G401 (cell line): ENCODE measurements at regions not wholly inside any gene's neighbourhood (a gene's known extent, or its start where the extent isn't known, plus 50 kb on each side); places are given as distances from the start of the nearest gene placed in this dataset.

Experiments used
- DNase-seq: peaks from one replicate; pipeline ENCODE4 v3.0.0-alpha.2; 2015; ENCODE audit warnings: low spot score
- in situ Hi-C: cut with HindIII; loops from 2 replicates; pipeline ENCODE4 v1.10.0; 2016; ENCODE audit warnings: low sequenced_read_pairs, mixed read lengths

DNA sequence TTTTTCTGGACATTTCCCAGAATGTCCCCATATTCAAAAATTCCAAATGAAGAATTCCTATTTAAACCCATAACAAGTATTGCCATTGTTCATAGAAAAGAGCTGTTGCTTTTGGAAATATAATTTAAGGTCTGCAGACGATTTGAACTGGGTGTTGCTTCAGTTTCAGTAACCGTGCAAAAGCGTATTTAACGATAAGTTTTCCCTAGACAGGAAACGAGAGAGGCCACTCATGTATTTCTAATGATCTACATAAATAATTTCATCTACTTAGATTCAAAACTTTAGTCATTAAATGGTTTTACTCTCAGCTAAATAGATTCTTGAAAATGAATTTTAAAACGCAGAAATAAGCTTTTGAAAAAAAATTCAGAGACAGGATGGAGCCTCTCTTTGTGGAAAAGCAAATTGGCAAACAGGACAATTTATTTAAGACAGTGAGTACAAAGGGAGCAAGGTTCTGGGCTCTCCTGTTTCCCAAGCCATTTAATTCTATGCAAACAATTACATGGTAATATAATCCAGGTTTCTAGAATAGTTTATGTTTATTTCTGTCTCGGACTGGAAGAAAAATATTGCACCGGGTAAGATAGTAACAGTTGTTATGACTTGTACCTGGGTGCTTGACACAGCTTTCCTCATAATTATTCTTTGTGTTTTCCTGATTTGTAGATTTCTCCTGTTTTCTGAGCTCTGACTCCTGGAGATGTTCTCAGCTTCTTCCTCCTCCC, 263.0 kb downstream of the BAMBI start:
- DNase-seq: no peak
- in situ Hi-C loops: no loop called here

- in situ Hi-C loops: no loop called here
- no peak for DNase-seq
These were observed 264.7 kb downstream of the BAMBI start for GRCh38 chr10:28942012-28942411.

GRCh38 chr10:28945959-28946358, 268.6 kb downstream of the BAMBI start:
- in situ Hi-C loops: no loop called here
- DNase-seq: no peak

DNA sequence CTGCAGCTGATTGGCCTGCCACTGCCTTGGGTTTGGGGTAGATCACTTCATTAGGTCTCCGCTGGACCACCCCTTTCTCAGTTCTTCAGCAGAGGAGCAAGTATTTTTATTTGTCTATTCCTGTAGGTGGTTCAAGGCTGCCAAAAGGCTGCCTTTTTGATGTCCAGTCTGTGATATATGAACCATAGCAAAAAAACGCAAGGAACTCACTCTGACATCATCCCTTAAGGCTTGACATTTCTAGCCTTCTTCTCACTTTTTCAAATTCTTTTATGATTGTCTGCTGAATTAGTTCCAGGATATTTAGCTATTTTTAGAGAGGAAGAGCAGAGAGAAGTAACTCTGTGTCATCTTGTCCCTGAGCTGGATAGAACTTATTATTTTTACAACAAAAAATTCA, 269.2 kb downstream of the BAMBI start:
- in situ Hi-C loops: no loop called here
- DNase-seq: no peak

DNA sequence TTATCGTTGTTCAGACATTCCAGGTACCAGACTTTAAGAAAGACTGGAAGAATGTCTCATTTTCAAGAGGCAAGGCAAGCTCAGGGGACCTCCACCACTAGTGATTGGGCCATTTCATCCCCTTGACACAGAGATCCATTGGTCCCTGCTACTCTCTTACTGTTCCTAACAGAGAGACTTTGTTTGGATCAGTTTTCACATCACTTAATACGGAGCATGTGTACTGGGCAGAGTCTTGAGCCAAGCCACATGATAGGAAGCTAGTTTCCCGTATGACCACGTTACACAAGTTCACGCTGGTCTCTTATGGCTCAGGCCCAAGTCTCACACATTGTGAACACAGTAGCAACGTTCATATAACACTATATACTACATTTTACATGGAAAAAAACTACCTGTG, 269.9 kb downstream of the BAMBI start:
- in situ Hi-C loops: no loop called here
- no peak for DNase-seq

GRCh38 chr10:28948046-28948445, 270.7 kb downstream of the BAMBI start:
- in situ Hi-C loops: no loop called here
- no peak for DNase-seq

DNA sequence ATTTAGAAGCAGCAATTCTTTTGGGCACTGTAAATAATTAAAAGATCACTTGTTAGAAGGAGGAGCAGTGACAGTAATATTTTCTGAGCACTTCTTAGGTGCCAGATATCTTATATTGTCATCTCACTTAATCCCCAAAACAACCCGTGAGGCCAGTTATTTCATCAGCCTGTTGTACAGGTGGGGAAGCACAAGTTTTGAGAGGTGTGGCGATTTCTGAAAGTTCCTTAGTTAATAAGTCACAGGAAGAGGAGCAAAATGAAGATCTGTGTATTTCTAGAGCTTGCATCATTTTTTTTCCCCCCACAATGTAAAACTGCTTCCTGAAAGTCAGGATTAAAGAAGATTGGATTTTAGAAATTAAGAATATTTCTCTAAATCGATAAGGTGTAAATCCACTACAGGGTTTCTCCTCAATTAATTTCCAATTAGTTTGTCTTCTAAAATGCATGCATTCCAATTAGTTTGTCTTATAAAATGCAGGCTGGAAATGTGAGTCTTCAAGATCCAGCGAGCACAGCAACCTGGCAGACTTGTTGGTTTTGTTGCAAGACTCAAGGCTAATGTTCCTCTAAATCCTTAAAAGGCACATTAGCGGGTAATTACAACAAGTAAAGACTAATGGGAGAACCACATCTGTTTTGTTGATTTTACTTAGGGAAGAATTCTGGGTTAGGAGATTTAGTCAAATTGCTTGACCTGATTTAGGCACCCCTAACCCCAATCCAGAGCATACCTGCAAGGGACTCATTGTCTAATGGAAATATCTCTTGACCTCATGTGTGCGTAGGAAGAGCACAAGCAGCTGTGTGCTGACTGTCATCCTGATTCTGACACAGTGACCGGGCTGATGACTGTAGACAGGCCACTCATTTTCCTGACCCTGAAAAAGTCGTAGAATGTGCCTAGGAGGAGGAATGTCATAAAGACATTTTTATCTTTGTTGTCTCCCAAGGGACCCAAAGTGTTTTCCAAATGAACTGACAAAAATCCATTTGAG, 272.0 kb downstream of the BAMBI start:
- in situ Hi-C loops: no loop called here
- DNase-seq: no peak

DNA sequence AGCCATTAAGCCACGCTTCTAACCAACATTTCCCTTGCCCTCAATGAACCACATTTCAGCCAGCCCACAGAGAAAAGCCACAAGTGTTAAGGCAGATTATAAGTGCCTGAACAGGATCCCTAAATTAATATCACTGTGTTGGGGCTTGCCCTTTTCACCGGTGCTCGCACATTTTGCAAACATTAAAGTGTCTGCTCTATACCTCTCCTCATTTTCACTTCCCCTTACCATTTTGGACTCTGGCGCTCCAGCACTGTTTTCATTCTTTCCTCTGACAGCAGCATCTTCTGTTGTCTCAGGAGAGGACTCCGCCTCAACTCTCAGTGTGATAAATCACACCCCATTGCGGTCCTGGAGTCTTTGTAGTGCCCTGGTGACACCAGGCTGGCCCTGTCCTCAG, 274.2 kb downstream of the BAMBI start:
- in situ Hi-C loops: no loop called here
- DNase-seq: no peak

GRCh38 chr10:28952523-28952922, 275.2 kb downstream of the BAMBI start:
- no peak for DNase-seq
- in situ Hi-C loops: no loop called here

DNA sequence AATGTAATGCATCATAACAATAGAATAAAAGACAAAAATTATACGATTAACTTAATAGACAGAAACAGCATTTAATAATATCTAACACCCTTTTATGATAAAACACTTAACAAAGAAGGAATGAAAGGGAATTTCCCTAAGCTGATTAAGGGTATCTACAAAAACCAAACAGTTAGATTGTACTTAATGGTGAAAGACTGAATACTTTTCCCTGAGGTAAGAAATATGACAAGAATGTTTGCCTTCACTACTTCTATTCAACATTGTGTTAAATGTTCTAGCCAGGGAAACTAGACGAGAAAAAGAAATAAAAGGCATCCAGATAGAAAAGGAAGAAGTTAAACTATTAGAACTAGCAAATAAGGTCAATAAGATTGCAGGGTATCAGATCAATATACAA, 276.9 kb downstream of the BAMBI start:
- in situ Hi-C loops: no loop called here
- no peak for DNase-seq

DNA sequence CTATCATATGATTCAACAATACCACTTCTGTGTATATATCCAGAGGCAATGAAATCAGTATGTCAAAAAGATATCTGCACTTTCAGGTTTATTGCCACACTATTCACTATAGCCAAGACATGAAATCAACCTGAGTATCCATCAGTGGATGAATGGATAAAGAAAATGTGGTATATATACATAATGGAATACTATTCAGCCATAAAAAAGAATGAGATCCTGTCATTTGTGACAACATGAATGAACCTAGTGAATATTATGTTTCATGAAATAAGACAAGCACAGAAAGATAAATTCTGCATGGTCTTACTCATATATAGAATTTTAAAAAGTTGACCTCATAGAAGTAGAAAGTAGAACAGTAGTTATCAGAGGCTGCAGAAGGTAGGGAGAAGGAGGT, 281.1 kb downstream of the BAMBI start:
- in situ Hi-C loops: no loop called here
- DNase-seq: no peak

DNA sequence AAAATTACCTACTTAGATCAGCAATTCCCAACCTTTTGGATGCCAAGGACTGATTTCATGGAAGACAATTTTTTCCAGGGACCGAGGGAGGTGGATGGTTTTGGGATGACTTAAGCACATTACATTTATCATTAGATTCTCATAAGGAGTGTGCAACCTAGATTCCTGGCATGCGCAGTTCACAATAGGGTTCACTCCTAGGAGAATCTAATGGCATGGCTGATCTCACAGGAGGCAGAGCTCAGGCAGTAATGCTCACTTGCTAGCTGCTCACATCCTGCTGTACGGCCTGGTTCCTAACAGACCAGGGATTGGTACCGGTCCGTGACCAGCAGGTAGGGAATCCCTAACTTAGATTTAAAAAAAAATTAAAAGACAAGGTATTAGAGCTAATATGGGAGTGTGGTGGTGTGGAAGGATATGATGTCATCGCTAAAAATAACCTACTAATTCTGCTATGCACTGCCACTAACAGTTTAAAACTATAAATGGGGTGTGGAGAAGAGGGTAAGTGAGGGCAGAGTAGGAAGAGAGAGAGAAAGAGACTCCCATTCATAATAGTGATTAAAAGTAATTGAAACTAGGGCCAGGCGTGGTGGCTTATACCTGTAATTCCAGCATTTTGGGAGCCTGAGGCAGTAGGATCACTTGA, 282.7 kb downstream of the BAMBI start:
- in situ Hi-C loops: no loop called here
- no peak for DNase-seq

DNA sequence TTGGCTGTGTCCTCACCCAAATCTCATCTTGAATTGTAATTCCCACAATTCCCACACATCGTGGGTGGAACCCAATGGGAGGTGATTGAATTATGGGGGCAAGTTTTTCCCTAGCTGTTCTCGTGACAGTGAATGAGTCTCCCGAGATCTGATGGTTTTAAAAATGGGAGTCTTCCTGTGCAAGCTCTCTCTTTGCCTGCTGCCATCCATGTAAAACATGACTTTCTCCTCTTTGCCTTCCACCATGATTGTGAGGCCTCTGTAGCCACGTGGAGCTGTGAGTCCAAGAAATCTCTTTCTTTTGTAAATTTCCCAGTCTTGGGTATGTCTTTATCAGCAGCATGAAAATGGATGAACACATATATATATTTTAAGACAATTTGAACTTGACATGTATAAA, 285.4 kb downstream of the BAMBI start:
- in situ Hi-C loops: no loop called here
- DNase-seq: no peak

DNA sequence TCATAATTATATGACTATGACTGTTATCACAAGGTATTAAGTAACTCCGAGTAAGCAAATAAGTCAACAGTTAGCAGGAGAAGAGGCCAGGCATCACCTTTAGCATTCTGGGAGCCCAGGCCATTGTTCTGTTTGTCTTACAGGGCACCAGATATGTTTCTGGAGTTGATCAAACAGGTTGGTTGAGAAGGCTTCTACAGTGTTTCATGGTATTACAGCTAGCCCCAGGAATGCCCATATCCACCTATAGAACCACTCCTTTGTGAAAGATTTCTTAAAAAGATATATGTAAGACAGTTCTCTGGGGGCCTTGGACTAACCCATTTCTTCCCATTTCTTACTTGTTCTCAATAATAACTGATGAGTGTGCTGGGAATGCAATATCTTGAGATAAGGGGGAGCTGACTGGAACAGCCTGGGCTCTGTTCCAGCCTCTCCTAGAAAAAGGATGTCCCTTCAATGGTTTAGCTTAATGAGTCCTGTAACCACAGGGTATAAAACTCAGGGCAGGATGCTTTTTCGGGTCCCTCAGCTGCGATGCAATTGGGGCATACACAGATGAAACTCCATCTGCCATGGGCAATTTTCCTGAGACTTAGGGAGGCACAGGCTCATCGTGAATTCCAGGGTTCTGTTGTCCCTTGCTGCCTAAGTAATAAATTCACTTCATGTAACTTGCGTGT, 286.4 kb downstream of the BAMBI start:
- no peak for DNase-seq
- in situ Hi-C loops: no loop called here

DNA sequence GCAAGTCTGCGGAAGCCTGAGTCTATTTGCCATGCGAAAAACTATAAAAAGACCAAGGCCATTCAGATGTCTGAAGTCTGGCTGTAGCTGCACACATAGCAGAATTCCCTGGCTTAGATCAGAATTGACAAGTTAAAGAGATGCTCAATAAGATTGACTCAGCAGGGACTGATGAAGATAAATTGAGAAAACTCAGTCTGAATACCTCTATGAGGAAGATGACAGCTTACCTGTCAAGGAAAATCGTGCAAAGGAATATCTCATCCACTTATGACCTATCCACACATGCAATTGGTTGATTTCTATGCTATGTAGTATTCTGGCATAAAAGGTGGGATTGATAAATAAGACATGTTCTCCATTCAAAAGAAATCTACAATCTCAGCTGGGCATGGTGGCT, 288.6 kb downstream of the BAMBI start:
- in situ Hi-C loops: no loop called here
- no peak for DNase-seq

- in situ Hi-C loops: no loop called here
- no peak for DNase-seq
These were observed 289.7 kb downstream of the BAMBI start for GRCh38 chr10:28967031-28967430.

DNA sequence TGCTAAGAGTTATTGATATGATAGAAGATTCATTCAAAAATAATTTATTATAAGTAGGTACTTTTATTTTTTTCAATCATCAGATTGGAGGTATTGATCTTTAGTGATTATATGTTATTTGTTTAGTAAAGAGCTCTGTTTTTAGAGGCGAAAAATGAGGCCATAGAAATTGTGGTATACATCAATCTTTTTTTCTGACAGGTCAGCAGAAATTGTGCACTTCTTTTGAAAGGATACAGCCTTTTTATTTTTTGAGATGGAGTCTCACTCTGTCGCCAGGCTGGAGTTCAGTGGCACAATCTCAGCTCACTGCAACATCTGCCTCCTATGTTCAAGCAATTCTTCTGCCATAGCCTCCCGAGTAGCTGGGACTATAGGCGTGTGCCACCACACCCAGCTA, 292.1 kb downstream of the BAMBI start:
- no peak for DNase-seq

DNA sequence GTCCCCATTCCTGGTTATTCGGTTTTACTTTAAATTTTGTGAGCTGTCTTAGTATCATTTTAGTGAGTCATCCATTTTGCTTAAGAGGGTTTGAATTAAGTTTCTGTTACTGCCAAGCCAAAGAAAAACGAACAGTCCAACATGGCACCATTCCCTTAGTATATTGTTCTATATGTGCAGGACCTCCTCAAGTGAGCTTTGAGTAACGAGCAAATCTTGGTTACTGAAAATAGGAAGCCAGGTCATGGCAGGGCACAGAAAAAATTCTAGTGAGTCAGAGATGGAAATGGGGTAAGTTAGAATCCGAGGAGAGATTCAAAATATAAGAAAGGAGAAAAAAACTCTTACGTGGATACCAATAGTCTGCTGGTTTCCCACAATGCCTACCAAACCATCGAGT, 292.9 kb downstream of the BAMBI start:
- in situ Hi-C loops: no loop called here
- DNase-seq: no peak

More for the DNA sequence above, 292.1 kb downstream of the BAMBI start:
- in situ Hi-C loops: no loop called here

GRCh38 chr10:28971255-28971654, 293.9 kb downstream of the BAMBI start:
- DNase-seq: no peak
- in situ Hi-C loops: no loop called here
